ENCODE measurements at regions not wholly inside any gene's neighbourhood (a gene's known extent, or its start where the extent isn't known, plus 50 kb on each side); places are given as distances from the start of the nearest gene placed in this dataset.

DNA sequence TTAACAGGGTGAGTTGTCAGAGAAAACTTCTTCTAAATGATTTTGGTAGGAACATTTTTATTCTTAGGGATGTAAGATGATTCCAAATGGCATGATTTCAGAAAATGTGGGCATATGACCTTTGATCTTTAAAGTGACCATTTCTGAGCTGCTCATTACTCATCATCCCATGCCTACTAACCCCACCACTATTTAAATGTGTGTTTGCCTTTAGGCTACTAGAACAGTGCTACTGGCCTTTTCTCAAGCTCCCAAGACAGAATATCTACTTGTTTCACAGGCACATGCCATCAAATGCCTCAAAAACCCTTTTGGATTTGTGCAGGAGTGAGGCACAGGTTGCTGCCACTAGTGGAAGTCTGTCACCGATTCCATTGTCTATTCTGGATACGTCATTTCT, 428.2 kb downstream of the ADAM29 start:
- TF ChIP-seq, protein P1, sequence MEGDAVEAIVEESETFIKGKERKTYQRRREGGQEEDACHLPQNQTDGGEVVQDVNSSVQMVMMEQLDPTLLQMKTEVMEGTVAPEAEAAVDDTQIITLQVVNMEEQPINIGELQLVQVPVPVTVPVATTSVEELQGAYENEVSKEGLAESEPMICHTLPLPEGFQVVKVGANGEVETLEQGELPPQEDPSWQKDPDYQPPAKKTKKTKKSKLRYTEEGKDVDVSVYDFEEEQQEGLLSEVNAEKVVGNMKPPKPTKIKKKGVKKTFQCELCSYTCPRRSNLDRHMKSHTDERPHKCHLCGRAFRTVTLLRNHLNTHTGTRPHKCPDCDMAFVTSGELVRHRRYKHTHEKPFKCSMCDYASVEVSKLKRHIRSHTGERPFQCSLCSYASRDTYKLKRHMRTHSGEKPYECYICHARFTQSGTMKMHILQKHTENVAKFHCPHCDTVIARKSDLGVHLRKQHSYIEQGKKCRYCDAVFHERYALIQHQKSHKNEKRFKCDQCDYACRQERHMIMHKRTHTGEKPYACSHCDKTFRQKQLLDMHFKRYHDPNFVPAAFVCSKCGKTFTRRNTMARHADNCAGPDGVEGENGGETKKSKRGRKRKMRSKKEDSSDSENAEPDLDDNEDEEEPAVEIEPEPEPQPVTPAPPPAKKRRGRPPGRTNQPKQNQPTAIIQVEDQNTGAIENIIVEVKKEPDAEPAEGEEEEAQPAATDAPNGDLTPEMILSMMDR (conservative IDR thresholded peaks at IDR 0.05; ENCODE audit: low read depth in 2 of 2): no peak
- TF ChIP-seq, protein P2, sequence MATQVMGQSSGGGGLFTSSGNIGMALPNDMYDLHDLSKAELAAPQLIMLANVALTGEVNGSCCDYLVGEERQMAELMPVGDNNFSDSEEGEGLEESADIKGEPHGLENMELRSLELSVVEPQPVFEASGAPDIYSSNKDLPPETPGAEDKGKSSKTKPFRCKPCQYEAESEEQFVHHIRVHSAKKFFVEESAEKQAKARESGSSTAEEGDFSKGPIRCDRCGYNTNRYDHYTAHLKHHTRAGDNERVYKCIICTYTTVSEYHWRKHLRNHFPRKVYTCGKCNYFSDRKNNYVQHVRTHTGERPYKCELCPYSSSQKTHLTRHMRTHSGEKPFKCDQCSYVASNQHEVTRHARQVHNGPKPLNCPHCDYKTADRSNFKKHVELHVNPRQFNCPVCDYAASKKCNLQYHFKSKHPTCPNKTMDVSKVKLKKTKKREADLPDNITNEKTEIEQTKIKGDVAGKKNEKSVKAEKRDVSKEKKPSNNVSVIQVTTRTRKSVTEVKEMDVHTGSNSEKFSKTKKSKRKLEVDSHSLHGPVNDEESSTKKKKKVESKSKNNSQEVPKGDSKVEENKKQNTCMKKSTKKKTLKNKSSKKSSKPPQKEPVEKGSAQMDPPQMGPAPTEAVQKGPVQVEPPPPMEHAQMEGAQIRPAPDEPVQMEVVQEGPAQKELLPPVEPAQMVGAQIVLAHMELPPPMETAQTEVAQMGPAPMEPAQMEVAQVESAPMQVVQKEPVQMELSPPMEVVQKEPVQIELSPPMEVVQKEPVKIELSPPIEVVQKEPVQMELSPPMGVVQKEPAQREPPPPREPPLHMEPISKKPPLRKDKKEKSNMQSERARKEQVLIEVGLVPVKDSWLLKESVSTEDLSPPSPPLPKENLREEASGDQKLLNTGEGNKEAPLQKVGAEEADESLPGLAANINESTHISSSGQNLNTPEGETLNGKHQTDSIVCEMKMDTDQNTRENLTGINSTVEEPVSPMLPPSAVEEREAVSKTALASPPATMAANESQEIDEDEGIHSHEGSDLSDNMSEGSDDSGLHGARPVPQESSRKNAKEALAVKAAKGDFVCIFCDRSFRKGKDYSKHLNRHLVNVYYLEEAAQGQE (IDR thresholded peaks at IDR 0.05; ENCODE audit: unreplicated experiment): no peak
- no peak for TF ChIP-seq NANOG (IDR thresholded peaks at IDR 0.05; ENCODE audit: borderline replicate concordance)
- no peak for TF ChIP-seq EZH2 (IDR thresholded peaks at IDR 0.05; ENCODE audit: low read depth, unreplicated experiment)
- no peak for TF ChIP-seq ZNF331 (CRISPR knock-in tag; IDR thresholded peaks at IDR 0.05; ENCODE audit: low read depth)

All from GM23338 (cell line).